Breast epithelium (tissue), 3 donors: ENCODE measurements at regions not wholly inside any gene's neighbourhood (a gene's known extent, or its start where the extent isn't known, plus 50 kb on each side); places are given as distances from the start of the nearest gene placed in this dataset.
"Not testable (repeated sequence)": the region's sequence is repeated elsewhere in the genome, so short reads cannot be mapped to it uniquely, and the experiment has no call there.

Experiments
- CTCF ChIP-seq, 3 donors: fragments of 450-650 bp; IDR thresholded peaks; one replicate each; pipeline ENCODE4 v1.5.1; 2016 to 2017; ENCODE audit warnings: antibody characterized with exemption in 3 of 3, mild to moderate bottlenecking in 3 of 3, moderate library complexity in 3 of 3
- POLR2A ChIP-seq: fragments of 450-650 bp; IDR thresholded peaks from one replicate; pipeline ENCODE4 v1.6.1; 2016; ENCODE audit warnings: antibody characterized with exemption, mild to moderate bottlenecking, moderate library complexity

- not testable (repeated sequence) for TF ChIP-seq CTCF (IDR thresholded peaks at IDR 0.05); POLR2A
Measured at GRCh38 chr6:137643644-137644043, 149.4 kb upstream of the OLIG3 start.
